Calu3 (cell line): ENCODE measurements at regions not wholly inside any gene's neighbourhood (a gene's known extent, or its start where the extent isn't known, plus 50 kb on each side); places are given as distances from the start of the nearest gene placed in this dataset.

Experiments used
- BruUV-seq: library from RNA; stranded (reverse); fragments of 400-500 nt; replicated peaks from 2 replicates; lab custom pipeline; 2021; lab: Mats Ljungman, UMichigan
- CTCF ChIA-PET: fragments of 300-600 bp; sonication (Branson Sonifier 250); formaldehyde crosslinking; loops from one replicate; lab custom pipeline; 2022; ENCODE audit warnings: antibody characterized with exemption; lab: Charles Lee
- DNase-seq: peaks from one replicate; pipeline ENCODE4 v3.0.0; 2022
- H3K27ac Mint-ChIP-seq: one replicate; pipeline ENCODE4 v1.8.0; 2022; ENCODE audit warnings: mixed read lengths; ENCODE audit not compliant: unreplicated experiment
- H3K27me3 Mint-ChIP-seq: one replicate; pipeline ENCODE4 v1.8.0; 2022; ENCODE audit warnings: mixed read lengths; ENCODE audit not compliant: unreplicated experiment
- H3K36me3 Mint-ChIP-seq: one replicate; pipeline ENCODE4 v1.8.0; 2022; ENCODE audit warnings: mild to moderate bottlenecking, moderate library complexity, mixed read lengths; ENCODE audit not compliant: insufficient read depth, unreplicated experiment
- H3K4me1 Mint-ChIP-seq: one replicate; pipeline ENCODE4 v1.8.0; 2022; ENCODE audit warnings: mild to moderate bottlenecking, low read depth, mixed read lengths; ENCODE audit not compliant: unreplicated experiment
- H3K4me3 Mint-ChIP-seq: one replicate; pipeline ENCODE4 v1.8.0; 2022; ENCODE audit warnings: mild to moderate bottlenecking, low read depth, moderate library complexity, mixed read lengths; ENCODE audit not compliant: unreplicated experiment
- H3K9me3 Mint-ChIP-seq: one replicate; pipeline ENCODE4 v1.8.0; 2022; ENCODE audit warnings: low read depth, mixed read lengths; ENCODE audit not compliant: unreplicated experiment
- CTCF ChIP-seq: fragments of 200-600 bp; IDR thresholded peaks from one replicate; pipeline ENCODE4 v1.8.0; 2022; ENCODE audit warnings: antibody characterized with exemption; ENCODE audit not compliant: unreplicated experiment
- intact Hi-C: fragments of 100-400 bp; cut with micrococcal nuclease; formaldehyde crosslinking; loops from one replicate; pipeline ENCODE4 v1.10.0; 2022; ENCODE audit not compliant: unreplicated experiment

GRCh38 chr4:14023036-14023435 is 395.5 kb upstream of the BOD1L1 start:
- intact Hi-C loops: no loop called here
- Mint-ChIP-seq H3K4me3 (no peak overlapping the region), H3K9me3 (no peaks in the 10 kb centered on the region), H3K36me3 (no peaks in the 10 kb centered on the region), H3K27ac (no peak overlapping the region), H3K27me3 (no peaks in the 10 kb centered on the region), H3K4me1 (no peaks in the 10 kb centered on the region)
- no TSS peak for BruUV-seq
- no peak for TF ChIP-seq CTCF
- CTCF ChIA-PET: no interaction called here
- DNase-seq: no peak

GRCh38 chr4:14023896-14024295 is 396.4 kb upstream of the BOD1L1 start:
- BruUV-seq: no TSS peak
- no peaks in the 10 kb centered on the region for H3K4me1 Mint-ChIP-seq
- H3K9me3 Mint-ChIP-seq: no peaks in the 10 kb centered on the region
- no peak for TF ChIP-seq CTCF
- no peak overlapping the region for H3K4me3 Mint-ChIP-seq
- H3K27me3 Mint-ChIP-seq: no peaks in the 10 kb centered on the region
- H3K36me3 Mint-ChIP-seq: no peaks in the 10 kb centered on the region
- CTCF ChIA-PET: no interaction called here
- intact Hi-C loops: no loop called here
- no peak for DNase-seq
- no peak overlapping the region for H3K27ac Mint-ChIP-seq

- H3K36me3 Mint-ChIP-seq: no peaks in the 10 kb centered on the region
- no peaks in the 10 kb centered on the region for H3K9me3 Mint-ChIP-seq
- no peaks in the 10 kb centered on the region for H3K27me3 Mint-ChIP-seq
- intact Hi-C loops: no loop called here
- no peak overlapping the region for H3K4me3 Mint-ChIP-seq
- no peak for TF ChIP-seq CTCF
- CTCF ChIA-PET: no interaction called here
- no peak for DNase-seq
- no peak overlapping the region for H3K27ac Mint-ChIP-seq
- BruUV-seq: no TSS peak
- no peaks in the 10 kb centered on the region for H3K4me1 Mint-ChIP-seq
Measured at GRCh38 chr4:14025111-14025510, 397.6 kb upstream of the BOD1L1 start.

- Mint-ChIP-seq H3K4me1 (no peaks in the 10 kb centered on the region), H3K9me3 (no peaks in the 10 kb centered on the region), H3K4me3 (no peak overlapping the region), H3K36me3 (no peaks in the 10 kb centered on the region), H3K27me3 (no peaks in the 10 kb centered on the region), H3K27ac (no peak overlapping the region)
- intact Hi-C loops: no loop called here
- TF ChIP-seq CTCF: no peak
- no TSS peak for BruUV-seq
- DNase-seq: no peak
- CTCF ChIA-PET: no interaction called here
Measured at GRCh38 chr4:14025891-14026290, 398.4 kb upstream of the BOD1L1 start.
